ENCODE measurements at regions not wholly inside any gene's neighbourhood (a gene's known extent, or its start where the extent isn't known, plus 50 kb on each side); places are given as distances from the start of the nearest gene placed in this dataset.

Small RNAs in the stretch of these regions (small RNA-seq; reads per million reads assigned to genes)
- gene MIR6724-3 (0 reads per million in 3 donors), gene MIR6724-4 (0 reads per million in 3 donors), gene RF01518 (0 reads per million in 3 donors), gene RNA5-8SN2 (0 reads per million in 3 donors)

Measured in sigmoid colon (tissue), 3 donors.